SK-N-SH (cell line): ENCODE measurements at regions not wholly inside any gene's neighbourhood (a gene's known extent, or its start where the extent isn't known, plus 50 kb on each side); places are given as distances from the start of the nearest gene placed in this dataset.
"Not testable (repeated sequence)": the region's sequence is repeated elsewhere in the genome, so short reads cannot be mapped to it uniquely, and the experiment has no call there.

ENCODE experiments used
- CTCF ChIA-PET: fragments of 300-600, 350-600 bp; formaldehyde crosslinking; extraction: SDS; loops from one replicate; lab custom pipeline; 2021; lab: Yijun Ruan, JAX
- POLR2A ChIA-PET: fragments of 350-600 bp; sonication (Branson Sonifier 250); formaldehyde crosslinking; extraction: SDS; loops from one replicate; lab custom pipeline; 2020; ENCODE audit warnings: antibody characterized with exemption, inconsistent platforms; lab: Yijun Ruan, JAX
- DNase-seq: peaks from one replicate; pipeline ENCODE4 v3.0.0; 2012
- H2AFZ ChIP-seq: fragments of 200-600 bp; sonication (generic); 2 replicates; pipeline ENCODE4 v1.8.1; 2016; ENCODE audit warnings: antibody characterized with exemption, mild to moderate bottlenecking, low read depth
- H3F3A ChIP-seq: fragments of 200-600 bp; sonication (generic); replicated peaks from 2 replicates; pipeline ENCODE3; 2016; ENCODE audit warnings: antibody characterized with exemption, mild to moderate bottlenecking; ENCODE audit not compliant: insufficient read depth
- H3K27ac ChIP-seq, 2 experiments: fragments of 200-500 bp in 1 of 2; fragments of 200-600 bp in 1 of 2; sonication (Bioruptor generic) in 1 of 2; sonication (generic), shearing (Covaris generic) in 1 of 2; 2 replicates each; pipeline versions ENCODE4 v1.5.1 to v1.6.1; 2014 to 2016; ENCODE audit warnings: low read depth in 2 of 2, inconsistent platforms in 1 of 2, low read length in 1 of 2, mild to moderate bottlenecking in 1 of 2, mixed read lengths in 1 of 2
- H3K27me3 ChIP-seq: fragments of 200-600 bp; sonication (generic), shearing (Covaris generic); 2 replicates; pipeline ENCODE4 v1.6.1; 2016; ENCODE audit warnings: mixed run types; ENCODE audit not compliant: insufficient read depth
- H3K36me3 ChIP-seq, 2 experiments: fragments of 200-500 bp in 1 of 2; fragments of 200-600 bp in 1 of 2; sonication (Bioruptor generic) in 1 of 2; sonication (generic) in 1 of 2; replicated peaks in 1 of 2; 2 replicates each; pipeline versions ENCODE3 to v1.5.1; 2014 to 2016; ENCODE audit warnings: low read length in 1 of 2, mild to moderate bottlenecking in 1 of 2; ENCODE audit not compliant: insufficient read depth in 2 of 2, control insufficient read depth in 1 of 2
- H3K4me1 ChIP-seq, 2 experiments: fragments of 200-500 bp in 1 of 2; fragments of 200-600 bp in 1 of 2; sonication (Bioruptor generic) in 1 of 2; sonication (generic), shearing (Covaris generic) in 1 of 2; 2 replicates each; pipeline versions ENCODE4 v1.5.1 to v1.6.1; 2014 to 2016; ENCODE audit warnings: low read depth in 1 of 2, low read length in 1 of 2, mixed run types in 1 of 2; ENCODE audit not compliant: insufficient read depth in 2 of 2, control insufficient read depth in 1 of 2
- H3K4me2 ChIP-seq: fragments of 200-600 bp; sonication (generic), shearing (Covaris generic); 2 replicates; pipeline ENCODE4 v1.6.1; 2017; ENCODE audit warnings: mixed run types
- H3K4me3 ChIP-seq, 2 experiments: fragments of 200-500 bp in 1 of 2; fragments of 200-600 bp in 1 of 2; sonication (Bioruptor generic) in 1 of 2; sonication (generic), shearing (Covaris generic) in 1 of 2; 2 replicates each; pipeline versions ENCODE4 v1.5.1 to v1.8.1; 2014 to 2016; ENCODE audit warnings: low read depth in 2 of 2, inconsistent platforms in 1 of 2, low read length in 1 of 2, mild to moderate bottlenecking in 1 of 2, mixed read lengths in 1 of 2, moderate library complexity in 1 of 2
- H3K79me2 ChIP-seq: fragments of 200-600 bp; sonication (generic); 2 replicates; pipeline ENCODE4 v1.8.1; 2017; ENCODE audit warnings: mild to moderate bottlenecking; ENCODE audit not compliant: insufficient read depth
- H3K9ac ChIP-seq: fragments of 200-600 bp; sonication (generic); 2 replicates; pipeline ENCODE4 v1.6.1; 2017; ENCODE audit warnings: mixed run types
- H3K9me2 ChIP-seq: fragments of 200-600 bp; sonication (generic); 2 replicates; pipeline ENCODE4 v1.6.1; 2017; ENCODE audit warnings: mixed run types
- H3K9me3 ChIP-seq: fragments of 200-600 bp; sonication (generic); 2 replicates; pipeline ENCODE4 v1.6.1; 2017; ENCODE audit warnings: mixed run types, mild to moderate bottlenecking, moderate library complexity
- H4K20me1 ChIP-seq: fragments of 200-600 bp; sonication (generic); 2 replicates; pipeline ENCODE4 v1.6.1; 2017; ENCODE audit warnings: mild to moderate bottlenecking, mixed run types; ENCODE audit not compliant: insufficient read depth
- EP300 ChIP-seq, 2 experiments: IDR thresholded peaks; 2 replicates each; pipeline versions ENCODE4 v1.4.0 to v1.6.1; 2012; ENCODE audit warnings: borderline replicate concordance in 1 of 2, low read depth in 1 of 2, low read length in 1 of 2
- GATA2 ChIP-seq: sonication (generic); formaldehyde crosslinking; IDR thresholded peaks from 2 replicates; pipeline ENCODE4 v1.5.0; 2020; ENCODE audit warnings: mild to moderate bottlenecking, missing genetic modification reagents
- MEF2A ChIP-seq: IDR thresholded peaks from 2 replicates; pipeline ENCODE4 v1.4.0; 2012; ENCODE audit warnings: low read depth, borderline replicate concordance
- RXRA ChIP-seq: IDR thresholded peaks from 2 replicates; pipeline ENCODE4 v1.4.0; 2012; ENCODE audit warnings: low read depth, mild to moderate bottlenecking, borderline replicate concordance
- SIN3A ChIP-seq: IDR thresholded peaks from 2 replicates; pipeline ENCODE4 v1.6.1; 2012; ENCODE audit warnings: low read depth, mild to moderate bottlenecking, low read length, moderate library complexity, borderline replicate concordance
- TF ChIP-seq, protein P1 (sequence below): fragments of 150-350 bp; IDR thresholded peaks from 2 replicates; pipeline ENCODE4 v1.6.1; 2016; ENCODE audit warnings: mild to moderate bottlenecking, low read depth, low read length
- TF ChIP-seq, protein P2 (sequence below): fragments of 200-600 bp; sonication (generic); IDR thresholded peaks from 2 replicates; pipeline ENCODE4 v1.6.1; 2017; ENCODE audit warnings: antibody characterized with exemption, mild to moderate bottlenecking, moderate library complexity
- TF ChIP-seq, protein P3 (sequence below): fragments of 150-350 bp; IDR thresholded peaks from 2 replicates; pipeline ENCODE4 v1.6.1; 2017; ENCODE audit warnings: antibody characterized with exemption, low read length, low read depth, borderline replicate concordance
- TF ChIP-seq, protein P4 (sequence below): IDR thresholded peaks from 2 replicates; pipeline ENCODE4 v1.4.0; 2012; ENCODE audit warnings: low read depth, borderline replicate concordance

DNA sequence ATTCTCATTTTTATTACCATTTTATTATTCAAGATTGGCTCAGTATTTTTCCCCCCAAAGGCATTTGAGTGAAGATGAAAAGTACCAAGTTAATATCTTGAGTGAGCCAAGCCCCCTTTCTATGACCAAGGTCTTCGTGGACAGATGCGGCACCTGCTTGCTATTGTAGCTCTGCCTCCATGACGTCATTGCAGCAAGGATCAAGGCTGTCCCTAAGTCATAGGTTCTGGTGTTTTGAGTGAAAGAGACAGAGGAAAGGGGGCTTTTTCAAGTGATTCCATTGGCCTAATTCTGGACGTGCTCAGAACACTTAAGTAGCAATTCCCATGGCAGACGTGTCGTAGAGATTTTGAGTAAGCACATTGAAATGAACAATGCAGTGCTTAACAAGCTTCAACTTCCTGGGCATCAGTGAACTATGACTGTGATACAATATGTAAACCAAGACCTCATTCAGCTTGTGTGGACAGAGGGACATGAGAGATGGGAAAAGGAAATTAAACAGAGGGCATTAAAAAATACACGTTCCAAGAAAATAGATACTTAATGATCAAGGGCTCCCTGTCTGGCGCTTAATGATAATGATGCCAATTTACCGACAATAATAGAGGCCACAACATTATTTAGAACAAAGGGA, 248.7 kb upstream of the NPVF start (continued):
- TF ChIP-seq, protein P1, sequence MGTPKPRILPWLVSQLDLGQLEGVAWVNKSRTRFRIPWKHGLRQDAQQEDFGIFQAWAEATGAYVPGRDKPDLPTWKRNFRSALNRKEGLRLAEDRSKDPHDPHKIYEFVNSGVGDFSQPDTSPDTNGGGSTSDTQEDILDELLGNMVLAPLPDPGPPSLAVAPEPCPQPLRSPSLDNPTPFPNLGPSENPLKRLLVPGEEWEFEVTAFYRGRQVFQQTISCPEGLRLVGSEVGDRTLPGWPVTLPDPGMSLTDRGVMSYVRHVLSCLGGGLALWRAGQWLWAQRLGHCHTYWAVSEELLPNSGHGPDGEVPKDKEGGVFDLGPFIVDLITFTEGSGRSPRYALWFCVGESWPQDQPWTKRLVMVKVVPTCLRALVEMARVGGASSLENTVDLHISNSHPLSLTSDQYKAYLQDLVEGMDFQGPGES = no peak
- no peak for TF ChIP-seq SIN3A
- TF ChIP-seq, protein P2, sequence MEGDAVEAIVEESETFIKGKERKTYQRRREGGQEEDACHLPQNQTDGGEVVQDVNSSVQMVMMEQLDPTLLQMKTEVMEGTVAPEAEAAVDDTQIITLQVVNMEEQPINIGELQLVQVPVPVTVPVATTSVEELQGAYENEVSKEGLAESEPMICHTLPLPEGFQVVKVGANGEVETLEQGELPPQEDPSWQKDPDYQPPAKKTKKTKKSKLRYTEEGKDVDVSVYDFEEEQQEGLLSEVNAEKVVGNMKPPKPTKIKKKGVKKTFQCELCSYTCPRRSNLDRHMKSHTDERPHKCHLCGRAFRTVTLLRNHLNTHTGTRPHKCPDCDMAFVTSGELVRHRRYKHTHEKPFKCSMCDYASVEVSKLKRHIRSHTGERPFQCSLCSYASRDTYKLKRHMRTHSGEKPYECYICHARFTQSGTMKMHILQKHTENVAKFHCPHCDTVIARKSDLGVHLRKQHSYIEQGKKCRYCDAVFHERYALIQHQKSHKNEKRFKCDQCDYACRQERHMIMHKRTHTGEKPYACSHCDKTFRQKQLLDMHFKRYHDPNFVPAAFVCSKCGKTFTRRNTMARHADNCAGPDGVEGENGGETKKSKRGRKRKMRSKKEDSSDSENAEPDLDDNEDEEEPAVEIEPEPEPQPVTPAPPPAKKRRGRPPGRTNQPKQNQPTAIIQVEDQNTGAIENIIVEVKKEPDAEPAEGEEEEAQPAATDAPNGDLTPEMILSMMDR = no peak
- no peak for TF ChIP-seq EP300 (IDR thresholded peaks at IDR 0.05; ENCODE audit: borderline replicate concordance in 1 of 2, low read depth in 1 of 2, low read length in 1 of 2)
- TF ChIP-seq GATA2 (CRISPR knock-in tag) = no peak
- TF ChIP-seq RXRA = no peak
- TF ChIP-seq, protein P3, sequence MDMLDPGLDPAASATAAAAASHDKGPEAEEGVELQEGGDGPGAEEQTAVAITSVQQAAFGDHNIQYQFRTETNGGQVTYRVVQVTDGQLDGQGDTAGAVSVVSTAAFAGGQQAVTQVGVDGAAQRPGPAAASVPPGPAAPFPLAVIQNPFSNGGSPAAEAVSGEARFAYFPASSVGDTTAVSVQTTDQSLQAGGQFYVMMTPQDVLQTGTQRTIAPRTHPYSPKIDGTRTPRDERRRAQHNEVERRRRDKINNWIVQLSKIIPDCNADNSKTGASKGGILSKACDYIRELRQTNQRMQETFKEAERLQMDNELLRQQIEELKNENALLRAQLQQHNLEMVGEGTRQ = no peak
- TF ChIP-seq, protein P4, sequence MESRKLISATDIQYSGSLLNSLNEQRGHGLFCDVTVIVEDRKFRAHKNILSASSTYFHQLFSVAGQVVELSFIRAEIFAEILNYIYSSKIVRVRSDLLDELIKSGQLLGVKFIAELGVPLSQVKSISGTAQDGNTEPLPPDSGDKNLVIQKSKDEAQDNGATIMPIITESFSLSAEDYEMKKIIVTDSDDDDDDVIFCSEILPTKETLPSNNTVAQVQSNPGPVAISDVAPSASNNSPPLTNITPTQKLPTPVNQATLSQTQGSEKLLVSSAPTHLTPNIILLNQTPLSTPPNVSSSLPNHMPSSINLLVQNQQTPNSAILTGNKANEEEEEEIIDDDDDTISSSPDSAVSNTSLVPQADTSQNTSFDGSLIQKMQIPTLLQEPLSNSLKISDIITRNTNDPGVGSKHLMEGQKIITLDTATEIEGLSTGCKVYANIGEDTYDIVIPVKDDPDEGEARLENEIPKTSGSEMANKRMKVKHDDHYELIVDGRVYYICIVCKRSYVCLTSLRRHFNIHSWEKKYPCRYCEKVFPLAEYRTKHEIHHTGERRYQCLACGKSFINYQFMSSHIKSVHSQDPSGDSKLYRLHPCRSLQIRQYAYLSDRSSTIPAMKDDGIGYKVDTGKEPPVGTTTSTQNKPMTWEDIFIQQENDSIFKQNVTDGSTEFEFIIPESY = no peak
- TF ChIP-seq MEF2A = no peak

DNA sequence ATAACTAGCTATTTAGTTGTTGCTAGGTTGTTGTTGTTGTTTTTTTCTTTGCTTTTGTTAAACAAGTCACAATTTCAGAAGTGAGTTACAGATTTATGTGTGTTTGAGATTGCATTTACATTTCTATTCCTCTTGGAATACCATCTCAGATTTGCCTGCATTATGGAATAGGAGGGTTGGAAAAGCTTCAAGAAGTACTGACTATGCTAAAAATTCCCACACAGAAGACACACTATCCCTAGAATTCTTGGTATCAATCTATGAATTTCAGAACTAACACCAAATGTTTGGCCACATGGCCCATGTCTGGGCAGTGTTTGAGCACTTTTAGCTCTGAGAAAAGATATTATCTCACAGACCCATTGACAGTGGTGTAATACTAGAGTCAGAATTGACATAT, 249.9 kb upstream of the NPVF start:
- H3K27me3 ChIP-seq, H3K4me1 ChIP-seq, H3K36me3 ChIP-seq, H3K4me2 ChIP-seq, POLR2A ChIA-PET, H3K9me3 ChIP-seq, DNase-seq, H3K79me2 ChIP-seq, H3K27ac ChIP-seq, H3K4me3 ChIP-seq, H4K20me1 ChIP-seq, H3F3A ChIP-seq, H3K9me2 ChIP-seq, H2AFZ ChIP-seq, H3K9ac ChIP-seq: not testable (repeated sequence)
- CTCF ChIA-PET = interaction anchor here (0.9 to 3.1 kb wide), 5 partner anchors 10 to 373 kb away, joined by 3 to 10 read pairs (median 5); no protein-coding TSS in a partner anchor
